GM19468 (cell line): ENCODE measurements at regions not wholly inside any gene's neighbourhood (a gene's known extent, or its start where the extent isn't known, plus 50 kb on each side); places are given as distances from the start of the nearest gene placed in this dataset.

Experiments
- ATAC-seq: cut with Tn5 transposase; IDR thresholded peaks from one replicate; pipeline ENCODE4 v1.9.1; 2021; ENCODE audit warnings: mild to moderate bottlenecking, moderate library complexity, moderate number of reproducible peaks; ENCODE audit not compliant: unreplicated experiment; ENCODE audit errors: extremely low read depth

DNA sequence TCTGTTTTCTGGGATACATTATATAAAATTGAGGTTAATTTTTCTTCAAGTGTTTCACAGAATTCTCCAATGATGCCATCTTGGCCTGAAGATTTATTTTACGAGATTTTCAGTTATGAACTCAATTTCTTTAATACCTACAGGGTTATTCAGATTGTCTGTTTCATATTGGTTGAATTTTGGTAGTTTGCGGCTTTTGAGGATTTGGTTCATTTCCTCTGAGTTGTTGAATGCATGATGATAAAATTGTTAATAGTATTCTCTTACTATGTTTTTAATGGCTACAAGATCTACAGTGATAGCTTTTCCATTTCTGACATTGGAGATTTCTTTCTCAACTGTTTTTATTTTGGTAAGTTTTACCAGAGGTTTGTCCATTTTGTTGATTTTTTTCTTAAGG is 63.9 kb upstream of the PTPRG start:
- ATAC-seq = no peak

- ATAC-seq = no peak
Observed at GRCh38 chr3:61505197-61505596, 56.2 kb upstream of the PTPRG start.

DNA sequence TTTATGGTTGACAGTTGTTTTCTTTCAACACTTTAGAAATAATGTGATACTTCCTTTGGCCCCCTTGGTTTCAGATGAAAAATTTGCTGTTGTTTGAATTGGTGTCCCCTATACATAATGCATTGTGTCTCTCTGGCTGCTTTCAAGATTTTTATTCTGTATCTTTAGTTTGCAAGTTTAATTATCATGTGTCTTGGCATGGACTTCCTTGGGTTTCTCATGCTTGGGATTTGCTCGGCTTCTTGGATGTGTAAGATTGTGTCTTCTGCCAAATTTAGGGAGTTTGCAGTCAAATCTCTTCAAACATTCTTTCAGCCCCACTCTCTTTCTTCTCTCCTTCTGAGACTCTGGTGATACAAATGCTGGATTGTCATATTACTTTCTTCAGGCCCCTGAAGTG is 53.4 kb upstream of the PTPRG start:
- no peak for ATAC-seq
